B cell (primary cell): ENCODE measurements at regions not wholly inside any gene's neighbourhood (a gene's known extent, or its start where the extent isn't known, plus 50 kb on each side); places are given as distances from the start of the nearest gene placed in this dataset.
A peak's percentile ranks its signal among the peaks of the same experiment; 100 is the strongest.

Source experiments
- ATAC-seq: fragments of 200-7000 bp; cut with Tn5 transposase; one replicate; pipeline ENCODE4 v1.10.0; 2021; ENCODE audit warnings: low read depth, mild to moderate bottlenecking, moderate number of reproducible peaks, moderate library complexity
- CTCF ChIA-PET: fragments of 350-600 bp; sonication (Branson Sonifier 250); formaldehyde crosslinking; loops from one replicate; lab custom pipeline; 2021; ENCODE audit warnings: antibody characterized with exemption, inconsistent platforms; lab: Charles Lee
- POLR2A ChIA-PET: fragments of 350-600 bp; sonication (Branson Sonifier 250); formaldehyde crosslinking; loops from one replicate; lab custom pipeline; 2021; ENCODE audit warnings: antibody characterized with exemption; lab: Charles Lee
- DNase-seq: peaks from one replicate; pipeline ENCODE4 v3.0.0; 2013
- H2AFZ ChIP-seq: 2 replicates; pipeline ENCODE4 v1.6.1; 2012; ENCODE audit warnings: mild to moderate bottlenecking, low read depth, low read length; ENCODE audit not compliant: insufficient read depth, poor library complexity, severe bottlenecking
- H3K27ac ChIP-seq, 2 donors: 1 replicate in 1 of 2; 2 replicates in 1 of 2; pipeline ENCODE4 v1.5.1; 2012 to 2013; ENCODE audit warnings: low read length in 2 of 2, mild to moderate bottlenecking in 2 of 2, moderate library complexity in 1 of 2
- H3K27me3 ChIP-seq, 4 experiments: fragments of 200-600 bp in 1 of 4; sonication (generic) in 1 of 4; replicated peaks in 1 of 4; 1 replicate in 2 of 4; 2 replicates in 2 of 4; pipeline versions ENCODE4 v1.6.1 to v1.7.0; 2013 to 2016; ENCODE audit warnings: low read length in 3 of 4, mild to moderate bottlenecking in 2 of 4, mixed read lengths in 1 of 4, moderate library complexity in 1 of 4; ENCODE audit not compliant: insufficient read depth in 4 of 4, control insufficient read depth in 3 of 4; ENCODE audit errors: control extremely low read depth in 1 of 4
- H3K36me3 ChIP-seq, 2 experiments: replicated peaks in 1 of 2; 1 replicate in 1 of 2; 2 replicates in 1 of 2; pipeline versions ENCODE4 v1.6.1 to v1.7.1; 2013; ENCODE audit warnings: low read length in 1 of 2; ENCODE audit not compliant: insufficient read depth in 2 of 2, control insufficient read depth in 1 of 2; ENCODE audit errors: control extremely low read depth in 1 of 2, extremely low read depth in 1 of 2
- H3K4me1 ChIP-seq, 2 donors: fragments of 200-600 bp in 1 of 2; sonication (generic) in 1 of 2; 1 replicate in 1 of 2; 2 replicates in 1 of 2; pipeline versions ENCODE4 v1.5.1 to v1.6.1; 2013 to 2017; ENCODE audit warnings: low read length in 2 of 2; ENCODE audit not compliant: control insufficient read depth in 2 of 2, insufficient read depth in 2 of 2
- H3K4me2 ChIP-seq: replicated peaks from 2 replicates; pipeline ENCODE3; 2012; ENCODE audit warnings: mild to moderate bottlenecking, low read depth, low read length; ENCODE audit not compliant: poor library complexity, severe bottlenecking
- H3K4me3 ChIP-seq, 5 experiments: fragments of 200-600 bp in 1 of 5; sonication (generic) in 1 of 5; 1 replicate in 3 of 5; 2 replicates in 2 of 5; pipeline versions ENCODE4 v1.5.1 to v1.7.0; 2011 to 2016; ENCODE audit warnings: low read length in 4 of 5, mild to moderate bottlenecking in 4 of 5, low read depth in 2 of 5, control low read depth in 1 of 5, moderate library complexity in 1 of 5; ENCODE audit not compliant: insufficient read depth in 1 of 5; ENCODE audit errors: control extremely low read depth in 1 of 5, extremely low read depth in 1 of 5
- H3K79me2 ChIP-seq: fragments of 200-600 bp; sonication (generic); one replicate; pipeline ENCODE4 v1.6.0; 2016; ENCODE audit warnings: low read length; ENCODE audit not compliant: control insufficient read depth, insufficient read depth
- H3K9ac ChIP-seq: fragments of 200-600 bp; sonication (generic); 2 replicates; pipeline ENCODE4 v1.6.1; 2017; ENCODE audit warnings: mild to moderate bottlenecking, low read length, moderate library complexity
- H3K9me3 ChIP-seq, 3 donors: one replicate each; pipeline versions ENCODE4 v1.6.1 to v1.7.1; 2013; ENCODE audit warnings: low read length in 2 of 3; ENCODE audit not compliant: control insufficient read depth in 2 of 3, insufficient read depth in 1 of 3; ENCODE audit errors: control extremely low read depth in 1 of 3
- H4K20me1 ChIP-seq: 2 replicates; pipeline ENCODE4 v1.6.0; 2012; ENCODE audit warnings: mild to moderate bottlenecking, low read length; ENCODE audit not compliant: insufficient read depth, control insufficient read depth, poor library complexity, severe bottlenecking
- H3K27ac Mint-ChIP-seq: one replicate; pipeline ENCODE4 v1.8.0; 2021; ENCODE audit warnings: mixed read lengths
- H3K27me3 Mint-ChIP-seq: one replicate; pipeline ENCODE4 v1.8.0; 2021; ENCODE audit warnings: mixed read lengths
- H3K4me1 Mint-ChIP-seq: one replicate; pipeline ENCODE4 v1.8.0; 2021; ENCODE audit warnings: mixed read lengths
- H3K4me3 Mint-ChIP-seq: one replicate; pipeline ENCODE4 v1.8.0; 2021; ENCODE audit warnings: mixed read lengths
- H3K9me3 Mint-ChIP-seq: one replicate; pipeline ENCODE4 v1.8.0; 2022; ENCODE audit warnings: mixed read lengths; ENCODE audit not compliant: insufficient read depth
- CTCF ChIP-seq: fragments of 200-600 bp; IDR thresholded peaks from one replicate; pipeline ENCODE4 v1.8.0; 2022; ENCODE audit warnings: antibody characterized with exemption, mild to moderate bottlenecking
- EZH2 ChIP-seq: IDR thresholded peaks from 2 replicates; pipeline ENCODE4 v1.6.1; 2012; ENCODE audit warnings: borderline replicate concordance, low read depth, mild to moderate bottlenecking, moderate library complexity, low read length; ENCODE audit not compliant: insufficient read depth, poor library complexity, severe bottlenecking
- WGBS: methylation state at CpG from one replicate; pipeline ENCODE4 v1.1.5; 2013; ENCODE audit warnings: missing lambda C conversion rate; ENCODE audit not compliant: insufficient coverage; 5-methylcytosine and 5-hydroxymethylcytosine counted together
- intact Hi-C: fragments of 100-400 bp; cut with micrococcal nuclease; formaldehyde crosslinking; loops from one replicate; pipeline ENCODE4 v1.10.0; 2022

GRCh38 chr7:63117-63480 lies 129.3 kb upstream of the FAM20C start:
- Histone ChIP-seq H2AFZ (no peak overlapping the region), H3K27ac (no peak overlapping the region), H3K4me3 (no peak overlapping the region), H3K4me1 (peaks cover 6 to 12% of the 10 kb centered on the region in 2 donors), H3K36me3 (no peaks in the 10 kb centered on the region), H3K79me2 (no peaks in the 10 kb centered on the region), H3K9me3 (no peaks in the 10 kb centered on the region), H3K9ac (no peak overlapping the region), H3K27me3 (no peaks in the 10 kb centered on the region), H3K4me2 (no peak overlapping the region), H4K20me1 (no peaks in the 10 kb centered on the region)
- TF ChIP-seq EZH2: no peak
- TF ChIP-seq CTCF: no peak
- intact Hi-C loops: no loop called here
- 100% methylated on average over 5 of the region's 5 CpGs for whole genome bisulfite sequencing
- Mint-ChIP-seq H3K27ac (no peak overlapping the region), H3K4me1 (peaks cover 8% of the 10 kb centered on the region), H3K4me3 (no peak overlapping the region), H3K27me3 (no peaks in the 10 kb centered on the region), H3K9me3 (no peaks in the 10 kb centered on the region)
- DNase-seq (no peak), ATAC-seq (no peak)
- POLR2A ChIA-PET: no interaction called here
- CTCF ChIA-PET: no interaction called here

GRCh38 chr7:63521-64021 lies 128.8 kb upstream of the FAM20C start:
- Mint-ChIP-seq H3K27me3 (no peaks in the 10 kb centered on the region), H3K27ac (no peak overlapping the region), H3K4me3 (no peak overlapping the region), H3K9me3 (no peaks in the 10 kb centered on the region), H3K4me1 (peaks cover 8% of the 10 kb centered on the region)
- Histone ChIP-seq H3K27me3 (no peaks in the 10 kb centered on the region), H3K9ac (no peak overlapping the region), H3K4me2 (peak overlapping the region; percentile 22), H3K27ac (no peak overlapping the region), H3K9me3 (no peaks in the 10 kb centered on the region), H2AFZ (peak overlapping the region; percentile 58), H3K4me1 (peaks cover 6 to 12% of the 10 kb centered on the region in 2 donors), H4K20me1 (no peaks in the 10 kb centered on the region), H3K4me3 (no peak overlapping the region), H3K36me3 (no peaks in the 10 kb centered on the region), H3K79me2 (no peaks in the 10 kb centered on the region)
- intact Hi-C loops: no loop called here
- no peak for DNase-seq
- CTCF ChIA-PET: no interaction called here
- ATAC-seq: no peak
- no peak for TF ChIP-seq CTCF
- no peak for TF ChIP-seq EZH2
- POLR2A ChIA-PET: no interaction called here
- WGBS: 24% methylated on average over 8 of the region's 11 CpGs
